ENCODE measurements at regions not wholly inside any gene's neighbourhood (a gene's known extent, or its start where the extent isn't known, plus 50 kb on each side); places are given as distances from the start of the nearest gene placed in this dataset.

DNA sequence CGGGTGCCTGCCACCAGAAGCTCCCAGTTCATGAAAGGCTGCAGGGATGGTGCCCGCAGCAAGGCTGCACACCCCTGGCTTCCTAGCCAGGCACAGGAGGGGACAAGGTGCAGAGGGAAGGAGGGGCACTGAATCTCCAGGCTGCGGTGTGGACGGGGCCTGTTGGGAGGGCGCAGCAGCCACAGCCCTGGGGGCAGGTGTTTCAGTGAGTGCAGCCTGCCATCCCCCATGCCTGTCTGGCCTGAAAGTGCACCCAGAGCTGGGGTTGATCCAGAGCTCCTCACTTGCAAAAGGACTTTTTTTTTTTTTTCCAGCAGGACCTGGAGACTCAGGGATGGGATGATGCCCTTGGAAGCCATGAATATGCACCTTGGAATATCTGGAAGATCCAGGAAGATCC, 153.7 kb upstream of the C1orf174 start:
- POLR2A ChIA-PET: no interaction called here
- no peak overlapping the region for H3K4me3 Mint-ChIP-seq
- CTCF ChIA-PET: no interaction called here
- intact Hi-C loops (cut with DNase I, micrococcal nuclease): no loop called here
- no peak overlapping the region for H3K27ac Mint-ChIP-seq
- no peaks in the 10 kb centered on the region for H3K9me3 Mint-ChIP-seq (ENCODE audit: low read depth)
- no peaks in the 10 kb centered on the region for H3K36me3 Mint-ChIP-seq (ENCODE audit: low read depth)
- ATAC-seq (no peak), DNase-seq (no peak)
- no peaks in the 10 kb centered on the region for H3K4me1 Mint-ChIP-seq
- H3K27me3 Mint-ChIP-seq: peaks cover 8% of the 10 kb centered on the region

GRCh38 chr1:4055294-4055967, 155.4 kb upstream of the C1orf174 start:
- ChIA-PET POLR2A (no interaction called here), CTCF (interaction anchor here (0.6 kb wide), 1 partner anchor 46 kb away, joined by 4 read pairs; no protein-coding TSS in a partner anchor)
- Mint-ChIP-seq H3K36me3 (ENCODE audit: low read depth) (no peaks in the 10 kb centered on the region), H3K9me3 (ENCODE audit: low read depth) (no peaks in the 10 kb centered on the region), H3K4me3 (no peak overlapping the region), H3K4me1 (no peaks in the 10 kb centered on the region), H3K27ac (no peak overlapping the region), H3K27me3 (peaks cover 8% of the 10 kb centered on the region)
- intact Hi-C loops (cut with DNase I, micrococcal nuclease): no loop called here
- ATAC-seq: no peak
- DNase-seq: no peak

GRCh38 chr1:4056422-4056821, 156.3 kb upstream of the C1orf174 start:
- no peaks in the 10 kb centered on the region for H3K36me3 Mint-ChIP-seq (ENCODE audit: low read depth)
- no peak overlapping the region for H3K27ac Mint-ChIP-seq
- H3K4me1 Mint-ChIP-seq: no peaks in the 10 kb centered on the region
- no peaks in the 10 kb centered on the region for H3K9me3 Mint-ChIP-seq (ENCODE audit: low read depth)
- DNase-seq (no peak), ATAC-seq (no peak)
- H3K27me3 Mint-ChIP-seq: peaks cover 5% of the 10 kb centered on the region
- ChIA-PET POLR2A (no interaction called here), CTCF (no interaction called here)
- H3K4me3 Mint-ChIP-seq: no peak overlapping the region
- intact Hi-C loops (cut with DNase I, micrococcal nuclease): no loop called here

GRCh38 chr1:4056989-4057388, 156.9 kb upstream of the C1orf174 start:
- Mint-ChIP-seq H3K36me3 (ENCODE audit: low read depth) (no peaks in the 10 kb centered on the region), H3K27ac (no peak overlapping the region), H3K4me1 (no peaks in the 10 kb centered on the region), H3K9me3 (ENCODE audit: low read depth) (no peaks in the 10 kb centered on the region), H3K4me3 (no peak overlapping the region), H3K27me3 (peaks cover 5% of the 10 kb centered on the region)
- no peak for DNase-seq
- POLR2A ChIA-PET: no interaction called here
- CTCF ChIA-PET: no interaction called here
- intact Hi-C loops (cut with DNase I, micrococcal nuclease): no loop called here
- ATAC-seq: no peak

DNA sequence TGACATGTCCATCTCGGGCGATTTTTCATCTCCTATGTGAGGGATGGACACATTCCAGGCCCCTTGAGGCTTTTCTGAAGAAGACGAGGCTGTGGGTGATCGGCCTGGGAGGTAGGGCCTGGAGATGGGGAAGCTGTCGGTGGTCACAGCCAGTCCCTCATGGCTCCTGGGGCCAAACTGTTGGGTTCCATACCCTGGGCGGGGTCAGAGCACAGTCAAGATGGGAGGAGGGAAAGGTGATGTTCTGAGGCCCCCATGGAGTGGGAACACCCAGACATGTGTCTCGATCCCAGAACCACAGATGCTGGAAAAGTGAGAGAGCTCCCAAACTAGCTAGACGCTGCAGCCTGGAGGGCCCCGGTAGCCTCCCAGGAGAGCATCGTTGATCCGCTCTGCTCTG, 157.5 kb upstream of the C1orf174 start:
- ChIA-PET POLR2A (no interaction called here), CTCF (no interaction called here)
- DNase-seq (no peak), ATAC-seq (no peak)
- H3K27ac Mint-ChIP-seq: no peak overlapping the region
- H3K36me3 Mint-ChIP-seq (ENCODE audit: low read depth): no peaks in the 10 kb centered on the region
- peaks cover 5% of the 10 kb centered on the region for H3K27me3 Mint-ChIP-seq
- no peaks in the 10 kb centered on the region for H3K9me3 Mint-ChIP-seq (ENCODE audit: low read depth)
- H3K4me1 Mint-ChIP-seq: no peaks in the 10 kb centered on the region
- intact Hi-C loops (cut with DNase I, micrococcal nuclease): no loop called here
- no peak overlapping the region for H3K4me3 Mint-ChIP-seq

DNA sequence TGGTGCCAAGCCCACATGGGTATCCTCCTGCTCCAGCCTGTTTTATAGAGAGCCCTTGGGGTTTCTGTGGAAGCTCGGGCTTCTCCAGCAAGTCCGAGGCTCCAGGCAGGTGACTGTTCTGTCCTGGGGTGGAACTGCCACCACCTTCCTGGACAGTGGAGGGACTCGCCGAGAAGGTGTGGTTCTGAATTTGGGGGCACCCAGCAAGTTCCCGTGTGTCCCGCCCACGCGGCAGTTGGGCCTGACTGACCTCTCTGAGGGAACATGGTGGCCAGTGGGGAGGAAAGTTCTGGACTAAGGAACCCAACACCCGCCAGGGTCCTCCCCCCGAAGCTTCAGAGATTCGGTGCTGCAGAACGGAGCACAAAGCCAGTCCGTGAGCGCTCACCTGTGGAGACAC, 158.1 kb upstream of the C1orf174 start:
- Mint-ChIP-seq H3K27ac (no peak overlapping the region), H3K4me1 (no peaks in the 10 kb centered on the region), H3K9me3 (ENCODE audit: low read depth) (no peaks in the 10 kb centered on the region), H3K36me3 (ENCODE audit: low read depth) (no peaks in the 10 kb centered on the region), H3K4me3 (no peak overlapping the region), H3K27me3 (no peaks in the 10 kb centered on the region)
- ATAC-seq (no peak), DNase-seq (no peak)
- CTCF ChIA-PET: no interaction called here
- POLR2A ChIA-PET: no interaction called here
- intact Hi-C loops (cut with DNase I, micrococcal nuclease): no loop called here

DNA sequence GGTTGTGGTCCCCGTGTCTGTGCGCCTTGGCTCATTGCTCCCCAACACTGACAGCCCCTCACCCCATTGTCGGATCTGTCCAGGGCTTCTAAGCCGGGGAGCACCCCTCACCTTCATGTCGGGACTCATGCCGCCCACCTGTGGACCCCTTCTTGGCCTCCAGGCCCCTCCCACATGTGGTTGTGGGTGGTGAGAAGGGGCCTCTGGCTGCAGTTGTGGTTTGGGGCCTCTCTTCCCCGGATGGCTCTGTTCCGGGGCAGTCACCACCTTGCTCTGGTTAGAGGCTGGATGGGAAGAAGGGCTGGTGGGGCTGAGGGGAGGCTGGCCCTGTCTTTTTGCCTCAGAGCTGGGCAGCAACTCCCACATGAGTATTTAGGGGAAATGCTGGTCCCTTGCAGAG, 158.6 kb upstream of the C1orf174 start:
- no peak overlapping the region for H3K4me3 Mint-ChIP-seq
- ATAC-seq: no peak

DNA sequence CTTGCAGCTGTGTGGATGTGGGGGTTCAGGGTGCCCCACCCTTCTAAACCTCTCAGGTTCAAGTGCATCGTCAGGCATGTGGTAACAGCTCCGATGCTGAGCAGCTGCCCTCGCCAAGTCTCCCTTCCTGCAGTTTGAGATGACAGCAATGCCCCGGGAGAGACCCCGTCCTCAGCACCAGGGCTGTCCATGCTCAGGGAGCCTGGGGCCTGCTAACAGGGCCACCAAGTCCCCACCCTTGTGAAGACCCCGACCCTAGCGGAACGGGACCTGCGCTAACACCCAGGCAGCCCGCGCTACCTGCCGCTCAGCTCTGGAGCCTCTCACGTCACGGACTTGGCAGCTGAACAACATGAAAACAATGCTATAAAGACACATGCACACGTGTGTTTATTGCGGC, 159.2 kb upstream of the C1orf174 start:
- Mint-ChIP-seq H3K27ac (no peak overlapping the region), H3K4me3 (no peak overlapping the region), H3K4me1 (no peaks in the 10 kb centered on the region), H3K36me3 (ENCODE audit: low read depth) (no peaks in the 10 kb centered on the region), H3K9me3 (ENCODE audit: low read depth) (no peaks in the 10 kb centered on the region), H3K27me3 (no peaks in the 10 kb centered on the region)
- POLR2A ChIA-PET: no interaction called here
- DNase-seq (no peak), ATAC-seq (no peak)
- CTCF ChIA-PET: no interaction called here
- intact Hi-C loops (cut with DNase I, micrococcal nuclease): no loop called here

More for the DNA sequence above, 158.6 kb upstream of the C1orf174 start:
- intact Hi-C loops (cut with DNase I, micrococcal nuclease): no loop called here
- no peaks in the 10 kb centered on the region for H3K4me1 Mint-ChIP-seq
- no peak for DNase-seq
- no peaks in the 10 kb centered on the region for H3K9me3 Mint-ChIP-seq (ENCODE audit: low read depth)
- H3K27me3 Mint-ChIP-seq: no peaks in the 10 kb centered on the region
- H3K27ac Mint-ChIP-seq: no peak overlapping the region
- POLR2A ChIA-PET: no interaction called here
- H3K36me3 Mint-ChIP-seq (ENCODE audit: low read depth): no peaks in the 10 kb centered on the region
- CTCF ChIA-PET: no interaction called here

DNA sequence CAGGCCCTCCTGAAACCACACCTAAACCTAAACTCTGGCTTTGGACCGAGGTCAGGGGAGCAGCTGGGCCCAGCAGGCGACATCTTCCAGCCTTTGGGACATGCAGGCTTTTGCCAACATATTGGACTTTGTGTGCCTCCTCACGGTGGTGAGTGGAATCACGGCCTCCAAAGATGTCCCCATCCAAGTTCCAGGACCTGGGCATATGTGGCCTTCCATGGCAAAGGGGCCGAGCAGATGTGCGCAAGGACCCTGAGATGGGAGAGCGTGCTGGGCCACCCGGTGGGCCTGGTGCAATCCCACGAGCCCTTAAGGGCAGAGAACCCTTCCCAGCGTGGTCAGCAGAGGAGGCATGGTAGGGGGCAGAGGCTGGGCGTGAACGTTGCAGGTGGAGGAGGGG, 160.8 kb upstream of the C1orf174 start:
- no peaks in the 10 kb centered on the region for H3K27me3 Mint-ChIP-seq
- ChIA-PET POLR2A (no interaction called here), CTCF (no interaction called here)
- no peak for DNase-seq
- H3K27ac Mint-ChIP-seq: no peak overlapping the region
- no peaks in the 10 kb centered on the region for H3K36me3 Mint-ChIP-seq (ENCODE audit: low read depth)
- H3K4me1 Mint-ChIP-seq: no peaks in the 10 kb centered on the region
- H3K4me3 Mint-ChIP-seq: no peak overlapping the region
- no peak for ATAC-seq
- no peaks in the 10 kb centered on the region for H3K9me3 Mint-ChIP-seq (ENCODE audit: low read depth)
- intact Hi-C loops (cut with DNase I, micrococcal nuclease): no loop called here

DNA sequence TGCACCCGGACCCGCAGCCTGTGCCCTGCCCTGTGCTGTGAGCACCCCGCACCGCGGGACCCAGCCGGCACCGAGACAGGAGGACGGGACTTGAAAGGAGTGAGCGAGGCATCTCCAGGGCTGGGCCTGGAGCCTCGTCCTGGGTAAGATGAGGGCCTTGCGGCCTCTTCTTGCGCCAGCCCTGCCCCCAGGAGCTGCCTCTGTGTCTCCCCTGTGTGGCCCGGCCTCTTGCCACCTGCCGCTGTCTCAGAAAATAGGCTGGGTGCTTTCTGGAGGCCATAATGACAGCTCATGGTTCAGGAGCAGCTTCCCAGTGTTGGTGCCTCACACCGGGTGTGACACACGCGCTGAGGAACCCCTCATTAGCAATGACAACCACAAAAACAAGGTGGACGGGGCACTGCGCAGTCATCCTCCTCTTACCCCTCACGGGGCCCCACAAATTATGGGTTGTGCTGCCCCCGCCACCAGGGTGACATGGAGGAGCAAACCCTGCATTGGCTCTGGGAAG, 161.5 kb upstream of the C1orf174 start:
- POLR2A ChIA-PET: no interaction called here
- H3K36me3 Mint-ChIP-seq (ENCODE audit: low read depth): no peaks in the 10 kb centered on the region
- DNase-seq: no peak
- ATAC-seq: no peak
- H3K9me3 Mint-ChIP-seq (ENCODE audit: low read depth): no peaks in the 10 kb centered on the region
- H3K4me3 Mint-ChIP-seq: no peak overlapping the region
- no peaks in the 10 kb centered on the region for H3K27me3 Mint-ChIP-seq
- no peak overlapping the region for H3K27ac Mint-ChIP-seq
- intact Hi-C loops (cut with DNase I, micrococcal nuclease): no loop called here
- H3K4me1 Mint-ChIP-seq: no peaks in the 10 kb centered on the region
- CTCF ChIA-PET: interaction anchor here (0.7 kb wide), 1 partner anchor 235 kb away, joined by 4 read pairs; no protein-coding TSS in a partner anchor

- no peak overlapping the region for H3K4me3 Mint-ChIP-seq
- no peaks in the 10 kb centered on the region for H3K4me1 Mint-ChIP-seq
- ATAC-seq: no peak
- no peaks in the 10 kb centered on the region for H3K27me3 Mint-ChIP-seq
- ChIA-PET CTCF (no interaction called here), POLR2A (no interaction called here)
- H3K36me3 Mint-ChIP-seq (ENCODE audit: low read depth): no peaks in the 10 kb centered on the region
- no peaks in the 10 kb centered on the region for H3K9me3 Mint-ChIP-seq (ENCODE audit: low read depth)
- intact Hi-C loops (cut with DNase I, micrococcal nuclease): no loop called here
- H3K27ac Mint-ChIP-seq: no peak overlapping the region
- DNase-seq: no peak
These were observed 162.0 kb upstream of the C1orf174 start for GRCh38 chr1:4062041-4062440.

GRCh38 chr1:4062560-4062959, 162.5 kb upstream of the C1orf174 start:
- H3K27me3 Mint-ChIP-seq: no peaks in the 10 kb centered on the region

More at GRCh38 chr1:4062560-4062959, 162.5 kb upstream of the C1orf174 start:
- ChIA-PET CTCF (interaction anchor here (0.7 kb wide), 1 partner anchor 205 kb away, joined by 3 read pairs; no protein-coding TSS in a partner anchor), POLR2A (no interaction called here)
- intact Hi-C loops (cut with DNase I, micrococcal nuclease): no loop called here
- H3K36me3 Mint-ChIP-seq (ENCODE audit: low read depth): no peaks in the 10 kb centered on the region
- H3K27ac Mint-ChIP-seq: no peak overlapping the region
- H3K4me1 Mint-ChIP-seq: no peaks in the 10 kb centered on the region
- DNase-seq: no peak
- no peak overlapping the region for H3K4me3 Mint-ChIP-seq
- no peaks in the 10 kb centered on the region for H3K9me3 Mint-ChIP-seq (ENCODE audit: low read depth)
- no peak for ATAC-seq

All from activated CD4-positive, alpha-beta T cell treated with anti-CD3 and anti-CD28 coated beads for 36 hours (primary cell).